NCI-H128 (cell line): ENCODE measurements at regions not wholly inside any gene's neighbourhood (a gene's known extent, or its start where the extent isn't known, plus 50 kb on each side); places are given as distances from the start of the nearest gene placed in this dataset.

Experiments
- DNase-seq: peaks from one replicate; lab custom pipeline; 2025; ENCODE audit not compliant: unreplicated experiment; lab: John Stamatoyannopoulos, UW

DNA sequence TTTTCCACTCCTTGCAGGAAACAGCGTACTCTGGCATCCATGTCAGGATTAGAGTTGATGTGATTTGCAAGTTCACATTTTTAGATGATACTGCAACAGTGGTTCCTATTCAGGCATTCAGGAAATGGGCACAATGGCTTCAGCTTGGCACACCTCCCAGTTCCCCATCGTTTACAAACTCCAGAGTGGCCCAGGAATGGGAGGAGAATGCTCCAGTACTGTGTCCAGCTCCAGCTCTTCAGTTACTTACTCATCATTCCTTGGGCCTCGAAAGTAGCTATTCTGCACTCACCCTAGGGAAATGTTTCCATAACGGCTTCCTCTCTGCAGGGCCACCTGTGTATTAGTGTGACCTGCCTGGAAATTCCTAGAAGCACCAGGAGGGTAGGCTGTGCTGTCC, 239.7 kb upstream of the RGS6 start:
- DNase-seq, result no peak

DNA sequence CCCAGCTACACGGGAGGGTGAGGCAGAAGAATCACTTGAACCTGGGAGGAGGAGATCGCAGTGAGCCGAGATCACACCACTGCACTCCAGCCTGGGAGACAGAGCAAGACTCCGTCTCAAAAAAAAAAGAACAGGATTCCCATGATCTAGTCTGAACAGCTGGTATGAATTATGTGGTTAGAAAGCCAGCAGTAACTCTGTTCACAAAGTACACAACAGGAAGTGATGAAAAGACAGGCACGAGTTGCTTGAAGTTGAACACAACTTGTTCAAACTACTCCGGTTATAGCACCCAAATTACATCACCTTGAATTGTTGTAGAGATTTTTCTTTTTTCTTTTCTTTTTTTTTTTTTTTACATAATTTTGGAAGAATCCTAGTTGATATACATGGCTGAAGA, 238.8 kb upstream of the RGS6 start:
- DNase-seq, result no peak

DNA sequence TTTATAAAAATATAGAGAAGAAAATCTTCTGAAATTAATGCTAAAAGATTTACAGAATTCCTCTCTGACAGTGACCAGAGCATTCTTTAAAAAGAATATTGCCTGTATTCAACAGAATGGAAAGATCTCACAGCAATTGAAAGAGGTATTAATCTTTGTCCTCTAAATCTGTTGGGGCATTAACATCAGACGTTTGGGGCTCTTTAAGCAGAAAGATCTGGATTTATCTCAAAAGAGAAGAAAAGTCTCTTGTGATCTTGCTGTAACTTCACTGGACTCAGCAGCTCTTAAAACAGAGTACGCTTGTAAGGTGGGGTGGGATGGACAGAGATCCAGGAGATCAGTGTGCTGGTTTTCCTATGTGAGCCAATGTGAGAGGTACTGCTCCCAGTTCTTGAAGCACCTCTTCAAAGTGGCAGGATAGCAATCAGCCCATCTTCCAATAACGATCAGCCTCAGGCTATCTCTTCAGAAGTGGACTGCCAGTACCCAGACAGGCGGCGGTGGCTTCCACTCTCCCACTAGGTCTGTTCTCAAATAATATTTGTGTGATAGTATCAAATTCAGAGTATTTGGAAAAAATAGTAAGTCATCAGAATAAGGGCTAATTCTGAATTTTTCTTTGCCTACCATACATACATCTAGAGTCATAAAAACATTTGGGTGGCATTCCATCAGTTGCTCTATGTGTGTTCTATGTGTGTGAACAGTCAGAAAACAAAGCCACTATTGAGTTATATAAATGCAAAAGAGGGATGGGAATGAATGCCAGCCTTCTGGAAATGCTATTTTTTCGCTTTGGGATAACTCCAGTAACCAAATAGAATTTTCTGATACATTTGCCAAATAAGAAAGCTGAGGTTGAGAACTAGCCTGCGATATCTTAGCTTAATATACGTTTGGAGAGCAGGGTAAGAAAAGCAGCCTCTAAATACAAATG, 237.4 kb upstream of the RGS6 start:
- no peak for DNase-seq

DNA sequence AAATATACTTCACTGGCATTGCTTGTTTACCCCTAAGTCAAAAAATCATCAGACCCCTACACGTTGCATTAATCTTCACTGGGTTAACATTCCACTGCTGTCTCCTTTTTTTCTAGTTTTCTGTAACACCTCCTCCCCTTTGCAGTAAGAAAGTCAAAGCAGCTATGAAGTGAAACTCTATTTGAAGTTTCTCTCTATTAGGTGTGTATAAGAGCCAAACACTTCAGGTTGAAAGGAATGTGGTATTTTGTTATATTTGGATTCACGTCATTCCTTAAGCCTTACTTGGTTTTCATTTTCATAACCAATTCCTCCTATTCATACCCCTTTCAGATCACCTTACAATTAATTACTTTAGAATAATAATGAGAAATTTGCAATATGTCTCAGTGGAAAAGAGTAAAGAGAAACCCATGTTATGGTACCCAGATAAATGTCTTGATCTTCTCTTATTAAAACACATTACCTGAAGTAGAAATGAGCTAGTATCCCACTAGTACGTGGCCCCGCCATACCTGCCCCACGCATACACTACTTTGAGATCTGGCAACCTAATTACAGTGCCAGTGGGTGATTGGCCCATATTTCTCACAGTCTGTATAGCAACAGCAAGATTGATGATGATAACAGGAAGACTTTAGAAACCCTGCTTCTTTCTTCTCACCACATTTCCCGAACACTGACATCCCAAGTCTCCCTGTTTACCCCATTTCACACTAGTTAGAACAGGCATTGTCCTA, 236.4 kb upstream of the RGS6 start:
- no peak for DNase-seq

DNA sequence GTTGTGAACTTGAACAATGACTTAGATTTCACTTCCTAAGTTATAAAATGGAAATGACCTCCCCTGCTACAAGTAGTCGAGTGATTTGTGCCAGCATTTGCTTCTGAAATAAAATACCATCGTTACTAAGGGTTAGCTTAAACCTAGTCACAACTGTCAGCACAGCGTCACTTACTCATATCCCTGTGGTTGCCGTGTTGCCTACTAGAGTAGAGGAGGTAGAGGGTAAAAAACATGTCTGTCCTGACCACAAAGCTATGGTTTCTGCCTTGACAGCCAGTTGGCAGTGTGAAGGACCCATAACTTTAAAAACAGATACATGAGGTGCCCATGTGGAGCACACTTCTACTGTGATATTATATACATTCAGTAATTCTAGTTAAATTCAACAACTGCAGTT, 234.2 kb upstream of the RGS6 start:
- no peak for DNase-seq

DNA sequence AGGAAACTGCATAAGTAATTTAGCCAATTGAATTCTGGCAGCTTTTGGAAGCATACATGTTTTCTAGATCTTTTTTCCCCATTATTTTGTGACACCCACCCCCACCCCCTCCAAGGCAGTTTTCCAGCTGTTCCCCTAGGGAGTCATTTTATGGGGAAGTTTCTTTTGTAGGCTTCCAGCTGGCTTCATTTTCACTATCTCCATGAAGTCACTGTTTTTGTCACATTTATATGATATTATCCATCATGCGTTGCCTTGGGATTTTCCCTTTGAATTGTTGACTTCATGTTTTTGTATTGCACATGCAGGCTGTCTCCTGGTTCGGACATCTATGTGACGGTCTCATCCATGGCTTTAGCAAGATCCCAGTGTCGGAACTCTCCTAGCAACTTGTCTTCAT, 233.6 kb upstream of the RGS6 start:
- no peak for DNase-seq

DNA sequence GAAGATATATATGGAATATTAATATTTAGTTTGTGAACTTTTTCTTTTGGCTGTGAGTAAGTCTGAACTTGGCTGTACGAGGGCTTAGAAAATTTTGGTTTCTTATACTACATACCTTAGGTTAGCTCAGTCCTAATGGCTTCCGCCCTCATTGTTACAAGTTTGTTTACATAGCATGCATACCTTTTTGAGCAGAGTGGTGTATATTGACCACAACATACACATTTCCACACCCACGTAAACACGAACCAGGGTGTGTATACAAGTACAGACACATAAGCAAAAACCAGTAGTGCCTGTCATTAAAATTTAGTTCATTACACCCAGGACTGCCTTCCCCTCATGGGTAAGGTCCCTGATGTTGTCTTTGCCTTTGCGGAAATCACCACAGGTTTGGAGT, 230.2 kb upstream of the RGS6 start:
- no peak for DNase-seq

DNA sequence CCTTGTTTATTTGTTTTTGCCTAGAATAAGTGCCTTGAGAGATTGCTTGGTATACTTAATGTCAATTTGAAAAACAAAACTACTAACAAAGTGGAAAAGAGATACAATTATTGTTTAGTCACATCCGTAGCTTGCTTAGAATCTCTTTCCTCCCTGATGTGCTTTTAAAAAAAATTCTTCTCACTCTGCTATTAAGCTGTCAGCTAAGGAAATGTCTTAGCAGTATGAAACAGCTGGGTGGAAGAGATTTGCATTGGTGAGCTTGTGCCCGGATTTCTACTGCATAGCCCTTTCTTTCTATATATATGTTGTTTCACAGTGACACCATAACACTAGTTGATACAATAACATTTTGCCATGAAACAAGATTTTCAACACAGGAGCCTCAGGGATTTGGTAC, 229.4 kb upstream of the RGS6 start:
- no peak for DNase-seq

DNA sequence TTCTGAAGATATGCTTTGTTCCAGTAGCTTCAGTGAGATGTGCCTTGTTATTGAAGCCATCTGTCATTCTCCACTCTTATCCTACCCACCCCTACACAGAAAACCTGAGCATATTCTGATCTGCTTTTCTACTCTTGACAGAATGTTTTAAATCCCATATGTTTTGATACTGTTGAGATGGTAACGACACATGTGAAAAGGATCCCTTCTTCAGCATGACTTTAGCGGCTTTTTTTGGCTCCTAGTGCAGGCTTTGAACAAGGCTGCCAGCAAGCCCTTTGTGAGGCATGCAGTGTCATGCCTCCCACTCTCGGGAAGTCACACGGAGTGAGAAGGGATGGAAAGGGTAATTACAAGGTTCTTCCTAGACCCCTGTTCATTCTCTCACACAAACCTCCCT, 228.8 kb upstream of the RGS6 start:
- DNase-seq, result no peak

DNA sequence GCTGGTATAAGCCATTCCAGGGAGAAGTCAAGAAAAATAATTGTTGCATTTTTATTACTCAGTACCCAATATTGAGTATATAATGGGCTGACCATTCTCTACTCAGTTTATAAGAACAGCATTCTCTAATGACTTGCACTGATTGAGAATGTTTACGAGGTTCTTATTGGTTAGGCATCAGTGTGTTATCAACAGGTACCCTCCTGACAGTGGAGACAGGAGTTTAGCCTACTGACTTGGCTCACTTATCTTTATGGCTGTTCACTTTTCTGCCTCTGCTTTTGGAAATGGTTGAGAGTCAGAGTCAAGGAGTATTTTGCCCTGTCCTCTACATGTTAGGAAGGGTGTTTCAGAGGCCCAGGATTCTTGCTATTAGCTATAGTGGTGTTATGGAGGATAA, 228.0 kb upstream of the RGS6 start:
- DNase-seq, result no peak

DNA sequence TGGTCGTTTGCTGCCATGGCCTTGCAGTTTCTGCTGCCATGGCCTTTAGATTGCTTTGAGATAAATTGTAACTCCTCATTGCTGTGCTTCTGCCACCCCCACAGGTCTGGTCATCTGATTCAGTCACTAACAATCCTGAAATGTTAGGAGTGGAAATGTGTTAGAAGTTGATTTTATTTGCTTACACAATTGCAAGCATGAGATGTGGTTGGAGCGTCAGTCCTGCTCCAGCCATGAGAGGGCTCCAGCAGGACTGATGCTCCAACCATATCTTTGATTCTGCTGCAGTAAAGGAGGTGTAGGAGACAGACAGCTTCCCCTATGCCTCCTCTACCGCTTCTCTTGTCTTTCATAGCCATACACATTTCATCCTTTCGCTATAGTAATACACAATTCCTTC, 226.8 kb upstream of the RGS6 start:
- no peak for DNase-seq

DNA sequence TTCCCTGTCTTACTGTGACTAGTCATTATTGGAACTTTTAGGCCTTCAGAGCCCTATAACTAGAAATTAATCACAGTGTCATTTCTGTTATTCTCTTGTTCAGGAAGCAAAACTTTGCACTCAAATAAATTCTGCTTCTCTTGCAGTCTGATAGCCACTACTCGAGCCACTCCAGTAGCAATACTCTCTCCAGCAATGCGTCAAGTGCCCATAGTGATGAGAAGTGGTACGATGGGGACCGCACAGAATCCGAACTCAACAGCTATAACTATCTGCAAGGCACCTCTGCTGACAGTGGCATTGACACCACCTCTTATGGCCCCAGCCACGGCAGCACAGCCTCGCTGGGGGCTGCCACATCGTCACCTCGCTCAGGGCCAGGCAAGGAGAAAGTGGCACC, 223.2 kb upstream of the RGS6 start:
- DNase-seq, result no peak

DNA sequence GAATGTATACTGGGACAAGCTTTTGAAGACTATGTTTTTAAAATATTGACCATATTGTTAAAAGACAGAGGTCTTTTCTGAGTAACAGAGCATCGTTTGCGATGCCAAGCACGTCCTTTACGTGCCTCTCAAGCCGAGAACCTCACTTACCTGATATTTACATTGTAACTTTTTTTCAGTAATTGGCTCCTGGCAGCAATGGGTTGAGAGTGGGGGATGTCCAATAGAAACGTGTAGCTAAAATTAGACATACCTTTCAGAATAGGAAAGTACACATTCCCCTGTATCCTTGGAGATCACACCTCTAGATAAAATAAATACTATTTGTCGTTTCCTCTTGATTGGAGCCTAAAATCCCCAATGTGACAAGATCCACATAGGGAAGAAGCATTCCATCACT, 222.2 kb upstream of the RGS6 start:
- no peak for DNase-seq

DNA sequence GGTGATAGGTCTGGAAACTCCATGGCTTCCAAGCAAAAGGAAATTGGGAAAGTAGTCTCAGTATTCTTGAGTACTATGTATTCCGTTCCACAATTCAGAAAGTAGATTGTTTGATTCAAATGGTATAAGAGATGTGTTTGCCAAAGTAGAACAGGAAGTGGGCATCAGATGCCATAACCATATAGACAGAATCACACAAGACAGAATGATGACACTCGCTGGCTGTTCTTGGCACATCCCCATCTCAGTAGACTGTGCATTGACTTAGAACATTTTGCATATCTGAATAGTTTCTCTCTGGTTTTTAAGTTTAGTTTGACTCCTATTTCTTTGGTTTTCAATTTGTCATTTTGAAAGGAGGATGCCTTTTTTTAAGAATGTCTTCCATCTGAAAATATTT, 221.1 kb upstream of the RGS6 start:
- DNase-seq, result no peak

DNA sequence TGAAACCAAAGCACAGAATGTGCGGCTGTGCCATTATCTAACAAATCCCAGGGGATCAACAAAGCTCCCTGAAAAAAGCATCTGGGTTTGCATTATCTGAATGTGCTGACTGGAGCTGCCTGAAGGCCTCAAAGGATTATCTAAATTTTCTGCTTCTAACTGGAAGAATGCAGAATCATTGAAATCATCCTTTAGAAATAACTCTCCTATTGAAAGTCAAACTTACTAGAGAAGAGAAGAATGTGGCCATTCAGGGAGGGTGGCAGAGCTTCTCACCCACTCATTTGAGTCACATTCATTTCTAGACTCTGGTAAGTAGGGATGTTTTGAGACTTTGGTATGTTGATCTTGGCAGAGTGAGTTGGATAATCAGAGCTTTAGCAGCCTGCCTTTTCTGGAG, 220.6 kb upstream of the RGS6 start:
- no peak for DNase-seq

DNA sequence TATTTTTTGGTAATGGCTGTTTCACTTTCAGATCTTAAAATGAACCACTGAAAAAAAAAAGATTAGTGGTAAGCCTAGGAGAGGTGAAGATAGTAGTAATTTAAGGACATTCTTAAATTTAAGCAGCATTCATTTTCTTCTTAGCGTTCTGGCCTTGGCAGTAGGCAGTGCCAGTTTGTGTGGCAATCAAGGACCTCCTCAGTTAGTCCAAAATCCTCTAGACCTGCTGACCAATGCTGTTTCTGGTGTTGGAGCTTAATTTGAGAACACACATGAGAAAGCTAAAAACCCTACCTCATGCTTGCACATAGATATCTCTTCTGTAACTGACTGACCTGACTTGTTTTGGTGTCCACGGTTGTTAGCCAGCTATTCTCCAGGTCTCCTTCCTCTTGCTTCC, 219.8 kb upstream of the RGS6 start:
- DNase-seq, result no peak

DNA sequence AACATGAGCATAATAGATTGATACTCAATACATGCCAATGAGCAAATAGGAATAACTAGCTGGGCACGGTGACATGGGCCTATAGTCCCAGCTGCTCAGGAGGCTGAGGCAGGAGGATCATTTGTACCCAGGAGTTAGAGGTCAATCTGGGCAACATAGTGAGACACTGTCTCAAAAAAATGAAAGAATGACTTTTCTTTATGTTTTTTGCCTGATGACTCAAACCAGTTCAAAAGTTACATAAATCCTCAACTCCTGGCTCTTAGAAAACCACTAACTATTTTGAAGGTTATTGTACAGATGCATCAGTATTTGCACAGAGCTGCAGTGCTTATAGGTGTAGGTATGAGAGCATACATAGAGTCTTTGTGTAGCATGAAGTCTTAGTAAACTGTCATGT, 219.2 kb upstream of the RGS6 start:
- DNase-seq, result no peak

DNA sequence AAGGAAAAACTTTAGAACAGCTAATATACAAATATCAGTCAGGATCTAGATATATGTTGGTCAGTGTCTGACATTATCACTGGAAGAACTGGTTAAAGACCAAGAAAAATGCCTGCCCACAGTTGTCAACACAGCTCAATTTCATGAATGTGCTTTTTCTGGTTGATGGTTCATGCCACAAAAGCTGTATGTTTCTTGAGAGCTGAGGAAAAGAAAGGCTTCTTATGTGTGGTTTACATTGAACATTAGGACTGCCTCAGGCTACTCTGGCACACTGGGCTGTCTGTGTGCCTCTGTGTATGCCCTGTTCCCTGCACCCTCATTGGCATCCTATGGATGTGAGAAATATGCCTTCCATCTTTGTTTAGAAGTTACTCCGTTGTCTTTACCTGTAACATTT, 218.8 kb upstream of the RGS6 start:
- DNase-seq, result no peak

DNA sequence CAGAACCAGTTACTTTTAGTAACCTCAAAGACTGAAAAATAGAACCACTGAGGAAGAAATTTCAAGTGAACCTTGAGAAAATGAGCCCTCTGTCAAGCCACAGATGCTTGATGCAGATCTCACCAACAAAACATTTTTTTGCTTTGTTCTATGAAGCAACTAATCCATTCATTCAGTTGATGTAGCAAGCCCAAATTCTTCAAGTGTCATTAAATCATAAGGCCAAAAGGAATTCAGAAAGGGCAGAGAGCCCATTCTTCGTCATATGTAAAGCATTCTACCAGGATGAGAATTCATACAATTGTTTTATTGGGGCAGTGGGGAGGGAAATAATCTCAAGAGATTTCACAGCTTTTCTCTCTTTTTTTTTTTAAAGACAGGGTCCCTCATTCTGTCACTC, 218.0 kb upstream of the RGS6 start:
- DNase-seq, result no peak

DNA sequence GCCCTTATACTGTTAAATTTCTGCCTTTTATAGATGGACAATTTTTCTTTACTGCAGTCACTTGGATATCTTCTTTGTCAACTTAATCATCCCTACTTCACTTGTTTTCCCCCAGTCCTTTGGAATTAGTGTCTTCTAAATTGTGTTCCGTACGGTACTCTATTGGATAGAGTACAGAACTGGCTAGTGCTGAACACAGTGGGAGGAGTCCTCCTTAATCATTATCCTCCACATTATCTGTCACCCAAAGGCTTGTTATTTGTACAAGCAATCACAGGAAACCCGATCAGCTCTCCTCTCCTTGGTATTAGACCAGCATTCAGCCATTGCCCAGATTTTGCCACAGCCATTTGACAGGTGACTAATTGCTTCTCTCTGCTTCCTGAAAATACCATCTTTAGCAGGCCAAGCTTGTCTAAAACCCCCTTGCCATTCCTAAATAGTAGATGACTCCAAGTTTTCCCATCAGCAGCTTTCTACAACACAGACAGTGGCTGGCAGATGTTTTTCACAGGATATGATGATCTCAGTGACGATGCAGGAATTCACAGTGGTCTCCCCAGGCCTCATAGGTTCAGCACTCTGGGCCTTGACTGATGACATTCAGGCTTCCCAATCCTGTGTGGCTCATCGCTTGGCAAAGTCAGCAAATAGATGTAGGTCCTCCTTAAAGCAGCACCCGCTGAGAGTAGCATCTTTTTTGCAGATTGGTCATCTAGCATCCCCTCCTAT, 216.0 kb upstream of the RGS6 start:
- DNase-seq, result no peak

DNA sequence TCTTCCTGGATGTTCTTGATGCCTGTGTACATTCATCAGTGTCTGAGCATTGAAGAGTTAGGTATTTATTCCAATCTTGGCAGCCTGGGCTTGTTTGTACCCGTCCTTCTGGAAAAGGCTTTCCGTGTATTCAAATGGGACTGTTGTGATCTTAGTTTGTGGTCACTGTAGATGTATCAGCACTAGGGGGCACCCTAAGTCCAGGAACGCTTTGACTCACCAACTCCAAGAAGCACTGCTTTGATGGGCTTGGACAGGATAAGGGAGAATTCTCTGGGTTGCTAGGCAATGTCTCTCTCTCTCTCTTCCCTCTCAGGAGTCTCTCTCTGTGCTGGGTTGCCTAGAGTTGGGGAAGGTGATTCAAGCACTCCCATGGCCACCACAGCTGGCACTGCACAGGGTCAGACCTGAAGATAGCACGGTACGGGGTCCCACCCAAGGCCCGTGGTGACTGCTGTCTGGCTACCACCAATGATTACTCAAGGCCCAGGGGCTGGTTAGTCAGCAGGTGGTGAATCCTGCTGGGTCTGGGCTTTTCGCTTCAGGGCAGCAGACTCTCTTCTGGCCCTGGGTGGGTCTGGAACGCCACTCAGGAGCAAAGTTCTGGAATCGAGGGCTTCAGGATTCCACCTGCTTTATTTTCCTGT, 211.1 kb upstream of the RGS6 start:
- DNase-seq, result no peak
